KOPT-K1 (cell line): ENCODE measurements at regions not wholly inside any gene's neighbourhood (a gene's known extent, or its start where the extent isn't known, plus 50 kb on each side); places are given as distances from the start of the nearest gene placed in this dataset.

Source experiments
- H3K27ac ChIP-seq: fragments of 200-600 bp; sonication (generic); 2 replicates; pipeline ENCODE4 v1.5.1; 2016; ENCODE audit warnings: antibody characterized with exemption, mild to moderate bottlenecking, low read depth, low read length; ENCODE audit not compliant: poor library complexity, severe bottlenecking
- H3K36me3 ChIP-seq: fragments of 200-600 bp; sonication (generic); 2 replicates; pipeline ENCODE4 v1.5.1; 2017; ENCODE audit warnings: antibody characterized with exemption, mild to moderate bottlenecking, low read length, moderate library complexity; ENCODE audit not compliant: insufficient read depth
- H3K9me3 ChIP-seq: fragments of 200-600 bp; sonication (generic); 2 replicates; pipeline ENCODE4 v1.5.1; 2017; ENCODE audit warnings: antibody characterized with exemption, low read length, mild to moderate bottlenecking; ENCODE audit not compliant: insufficient read depth, poor library complexity, severe bottlenecking

- Histone ChIP-seq H3K9me3 (no peaks in the 10 kb centered on the region), H3K36me3 (no peaks in the 10 kb centered on the region), H3K27ac (no peak overlapping the region)
Measured at GRCh38 chr14:88995437-88996198, 171.2 kb downstream of the TTC8 start.

DNA sequence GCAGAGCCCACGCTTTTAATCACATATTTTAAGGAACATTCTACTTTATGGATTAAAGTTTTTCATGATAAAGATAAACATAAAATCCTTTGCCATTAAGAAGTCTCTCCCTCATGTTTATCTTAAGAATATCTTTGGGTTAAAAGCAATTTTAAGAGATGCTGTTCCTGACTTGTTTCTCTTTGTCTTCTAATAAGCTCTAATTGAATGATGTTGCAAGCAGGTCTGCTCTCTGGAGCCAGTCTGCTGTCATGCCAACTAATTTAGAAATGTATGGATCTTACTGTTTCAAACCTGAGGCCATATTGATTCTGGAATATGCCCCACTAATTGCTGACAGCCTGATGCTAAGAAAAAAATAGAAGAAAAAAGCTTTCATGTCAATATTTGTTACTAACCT lies 173.6 kb downstream of the TTC8 start:
- H3K27ac ChIP-seq, result no peak overlapping the region
- no peaks in the 10 kb centered on the region for H3K36me3 ChIP-seq

DNA sequence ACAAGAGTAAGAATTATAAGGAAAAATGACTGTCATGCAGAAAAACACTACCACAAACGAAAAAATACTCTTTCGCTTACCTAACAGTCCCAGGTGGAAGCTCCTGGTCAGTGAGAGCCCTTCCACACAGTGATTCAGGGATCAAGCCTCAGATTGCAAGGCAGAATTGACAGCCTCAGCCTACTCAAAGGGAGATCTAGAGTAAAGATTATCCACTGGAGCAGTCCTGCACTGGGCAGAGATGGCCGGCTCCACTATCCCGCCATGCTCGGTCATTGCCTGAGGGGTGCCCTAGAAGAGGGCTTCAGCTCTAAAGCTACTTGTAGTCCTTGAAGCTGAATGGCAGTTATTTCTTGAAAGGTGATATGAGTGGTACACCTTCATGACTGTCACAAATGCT lies 174.7 kb downstream of the TTC8 start:
- H3K36me3 ChIP-seq, result no peaks in the 10 kb centered on the region
- H3K9me3 ChIP-seq, result no peaks in the 10 kb centered on the region
- no peak overlapping the region for H3K27ac ChIP-seq

More for the DNA sequence above, 173.6 kb downstream of the TTC8 start:
- H3K9me3 ChIP-seq, result no peaks in the 10 kb centered on the region

DNA sequence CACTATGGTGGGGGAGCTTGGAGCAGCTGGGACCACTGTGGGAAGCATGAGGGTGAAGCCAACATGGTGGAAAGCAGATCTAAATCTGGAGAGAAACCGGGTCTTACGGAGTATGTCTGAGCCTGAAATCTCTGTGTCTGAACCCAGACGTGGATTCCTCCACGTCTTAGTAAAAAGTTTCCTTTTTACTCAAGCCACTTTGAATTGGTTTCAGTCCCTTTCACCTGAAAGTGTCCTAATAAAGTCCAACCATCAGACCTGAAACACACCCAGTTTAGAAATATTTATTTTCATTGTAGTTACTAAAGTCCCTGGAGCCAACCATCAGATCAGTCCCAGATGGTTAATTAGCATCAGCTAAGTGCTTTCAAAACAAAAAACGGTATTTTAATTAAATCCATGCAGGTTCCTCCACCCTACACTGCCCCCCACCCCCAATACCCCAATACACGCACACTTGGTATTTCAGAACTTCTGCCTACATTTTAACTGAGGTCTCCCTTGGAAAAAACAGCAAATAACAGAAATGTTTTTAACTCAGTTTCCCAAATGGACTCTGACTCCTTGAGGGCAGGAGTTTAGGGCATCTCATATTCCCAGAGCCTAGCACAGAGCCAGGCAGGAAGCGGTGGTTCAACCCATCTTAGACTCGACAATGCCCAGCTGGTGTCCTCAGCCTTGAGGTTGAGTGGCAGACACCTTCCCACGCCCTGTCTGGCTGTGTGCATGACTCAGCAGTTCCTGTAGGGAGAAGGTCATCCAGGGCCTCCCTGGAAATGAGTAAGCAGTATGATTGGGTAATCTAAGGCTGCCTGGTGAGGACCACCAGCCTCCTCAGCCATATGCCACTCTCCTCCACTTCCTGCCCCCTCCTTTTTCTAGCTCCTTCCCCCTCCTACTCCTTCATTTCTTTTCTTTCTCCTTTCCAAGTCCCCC lies 175.8 kb downstream of the TTC8 start:
- Histone ChIP-seq H3K36me3 (no peaks in the 10 kb centered on the region), H3K9me3 (no peaks in the 10 kb centered on the region), H3K27ac (no peak overlapping the region)

DNA sequence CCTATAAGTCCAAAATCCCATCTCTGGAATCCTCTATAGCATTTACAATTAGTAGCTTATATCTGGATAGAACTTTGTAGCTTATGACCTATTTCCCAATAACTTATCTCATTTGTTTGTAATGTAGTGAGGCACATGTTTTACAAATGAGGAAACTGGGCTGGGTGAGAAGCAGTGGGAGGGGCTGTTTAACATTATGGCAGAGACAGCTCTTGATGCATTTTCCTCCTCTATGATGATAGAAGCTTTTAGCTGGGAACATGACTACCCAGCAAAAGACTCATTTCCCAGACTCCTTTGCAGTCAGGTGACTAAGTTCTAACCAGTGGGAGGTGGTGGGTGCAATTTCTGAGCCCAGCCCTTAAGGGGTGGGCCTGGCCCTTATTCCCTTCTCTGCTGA lies 179.7 kb downstream of the TTC8 start:
- no peaks in the 10 kb centered on the region for H3K9me3 ChIP-seq
- no peak overlapping the region for H3K27ac ChIP-seq
- H3K36me3 ChIP-seq, result no peaks in the 10 kb centered on the region

- no peaks in the 10 kb centered on the region for H3K9me3 ChIP-seq
- H3K36me3 ChIP-seq, result no peaks in the 10 kb centered on the region
- no peak overlapping the region for H3K27ac ChIP-seq
Measured at GRCh38 chr14:89007906-89008305, 183.5 kb downstream of the TTC8 start.

DNA sequence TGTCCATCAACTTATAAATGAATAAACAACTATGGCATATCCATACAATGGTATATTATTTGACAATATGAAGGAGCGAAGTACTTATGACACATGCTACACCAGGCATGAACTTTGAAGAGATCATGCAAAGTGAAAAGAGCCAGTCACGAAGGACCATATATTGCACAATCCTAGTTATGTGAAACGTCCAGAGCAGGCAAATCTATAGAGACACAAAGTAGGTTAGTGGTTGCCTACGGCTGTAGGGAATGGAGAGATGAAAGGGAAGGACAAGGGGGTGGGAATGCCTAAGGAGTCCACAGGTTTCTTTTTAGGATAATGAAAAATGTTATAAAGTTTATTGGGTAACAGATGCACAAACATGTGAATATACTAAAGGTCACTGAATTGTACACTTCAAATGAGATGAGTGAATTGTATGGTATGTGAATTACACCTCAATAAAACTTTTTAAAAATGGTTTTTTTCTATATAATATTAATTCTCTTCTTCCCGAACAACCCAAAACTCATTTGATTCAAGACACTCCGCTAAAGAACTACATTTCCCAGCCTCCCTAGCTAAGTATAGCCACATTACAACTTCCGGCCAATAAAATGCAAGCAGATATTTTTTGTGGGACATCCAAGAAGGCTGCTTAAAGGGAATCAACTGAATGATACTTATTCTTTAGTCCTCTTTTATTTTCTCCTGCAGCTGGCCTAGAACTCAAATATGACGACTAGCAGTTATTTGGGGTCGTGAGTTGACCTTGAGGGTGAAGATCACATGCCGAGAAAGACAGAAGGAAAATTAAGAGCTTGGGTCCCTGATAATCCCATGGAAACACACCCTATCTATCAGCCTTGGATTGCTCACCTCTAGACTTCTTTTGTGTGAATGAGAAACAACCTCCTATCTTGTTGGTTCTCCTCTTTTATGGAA lies 187.2 kb downstream of the TTC8 start:
- H3K9me3 ChIP-seq, result no peaks in the 10 kb centered on the region
- H3K36me3 ChIP-seq, result no peaks in the 10 kb centered on the region
- H3K27ac ChIP-seq, result no peak overlapping the region

DNA sequence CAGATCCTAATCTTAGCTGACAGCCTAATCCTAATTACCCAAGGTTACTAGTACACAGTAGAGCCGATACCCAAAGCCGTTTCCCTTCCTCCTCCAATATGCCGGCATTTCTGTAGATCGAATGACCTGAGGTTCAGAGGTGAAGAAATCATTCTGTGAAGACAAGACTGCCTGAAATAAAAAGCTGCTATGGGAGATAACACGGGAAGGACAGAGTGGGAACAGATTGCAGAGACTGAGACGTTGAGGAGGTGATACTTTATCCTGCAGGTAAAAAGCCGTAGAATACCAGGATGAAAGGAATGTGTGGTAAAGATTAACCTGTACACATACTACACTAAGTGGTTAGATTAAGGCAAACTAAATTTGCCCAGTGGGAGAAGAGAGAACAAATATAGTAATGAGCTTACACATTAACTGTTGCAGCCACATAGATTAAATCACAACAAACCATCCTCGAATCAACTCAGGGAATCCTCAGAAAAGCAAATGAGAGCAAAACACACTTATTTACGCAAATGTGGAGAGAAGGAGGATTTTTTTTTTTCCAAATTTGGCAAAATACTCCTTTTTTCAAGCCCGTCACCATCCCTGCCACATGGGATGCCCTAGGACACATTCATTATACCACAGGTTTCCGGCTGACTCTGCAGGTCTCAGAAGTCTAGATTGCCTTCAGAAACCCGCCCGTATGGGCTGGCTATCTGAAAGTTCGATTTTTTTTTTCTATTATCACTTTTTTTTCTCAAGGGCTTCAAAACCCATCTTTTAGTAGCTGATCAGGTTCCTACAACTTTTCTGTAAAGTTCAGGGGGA lies 188.0 kb downstream of the TTC8 start:
- Histone ChIP-seq H3K36me3 (no peaks in the 10 kb centered on the region), H3K27ac (no peak overlapping the region), H3K9me3 (no peaks in the 10 kb centered on the region)

DNA sequence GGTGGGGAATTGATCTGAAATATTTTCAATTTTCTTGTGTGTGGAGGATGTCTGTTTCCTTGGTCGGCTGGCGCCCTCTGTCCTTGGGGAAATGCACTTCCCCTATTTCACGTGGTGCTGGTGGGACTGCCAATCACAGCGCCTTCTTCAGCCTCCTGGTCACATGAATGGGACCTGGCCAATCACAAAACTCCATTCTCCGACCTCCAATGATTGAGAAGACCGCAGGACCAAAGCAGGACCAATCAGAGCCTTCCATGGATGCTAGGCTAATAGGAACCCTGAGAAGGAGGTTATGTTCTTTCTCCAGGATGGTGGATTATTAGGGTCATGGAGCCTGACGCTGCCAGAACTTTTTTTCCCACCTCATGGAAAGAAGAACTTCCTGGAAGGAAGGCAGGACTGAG lies 188.7 kb downstream of the TTC8 start:
- Histone ChIP-seq H3K9me3 (no peaks in the 10 kb centered on the region), H3K27ac (no peak overlapping the region), H3K36me3 (no peaks in the 10 kb centered on the region)

DNA sequence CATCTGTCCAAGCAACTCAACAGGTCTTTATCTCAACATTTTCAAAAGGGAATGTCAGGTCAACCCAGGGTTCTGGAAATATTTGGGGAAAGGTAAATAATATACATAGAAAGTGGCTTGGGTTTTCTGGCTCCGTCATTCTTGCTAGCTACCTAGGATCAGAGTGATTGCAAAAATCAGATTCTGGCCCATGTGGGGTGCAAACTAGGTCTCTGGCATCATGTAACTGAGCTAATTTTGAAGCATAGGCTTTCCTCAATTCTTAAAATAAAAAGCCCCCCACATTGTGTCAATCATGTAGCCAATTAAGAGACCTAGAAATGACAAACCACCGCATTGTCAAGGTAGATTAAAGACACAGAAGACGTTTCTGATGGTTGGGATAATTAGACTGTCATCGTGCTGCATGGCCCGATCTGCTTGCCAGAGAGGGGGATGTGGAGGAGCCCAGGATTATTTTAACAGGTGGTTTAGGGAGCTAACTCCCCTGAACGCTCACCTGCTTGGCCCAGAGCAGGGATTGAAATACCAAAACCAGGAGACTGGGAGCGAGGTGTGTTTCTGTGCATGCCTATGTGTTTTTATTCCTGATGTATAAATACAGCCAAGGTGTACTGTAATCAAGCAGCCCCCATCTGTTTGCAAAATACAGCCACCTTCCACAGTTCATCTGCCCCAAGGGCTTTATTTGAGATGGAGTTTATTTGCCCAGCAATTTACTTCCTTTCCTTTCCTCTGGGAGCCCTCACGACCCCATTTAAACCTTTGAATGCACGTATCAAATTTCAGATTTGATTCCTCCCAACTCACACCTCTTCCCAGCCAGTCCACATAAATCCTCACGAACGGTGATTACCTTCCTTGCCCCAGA lies 189.5 kb downstream of the TTC8 start:
- Histone ChIP-seq H3K27ac (no peak overlapping the region), H3K9me3 (no peaks in the 10 kb centered on the region)

DNA sequence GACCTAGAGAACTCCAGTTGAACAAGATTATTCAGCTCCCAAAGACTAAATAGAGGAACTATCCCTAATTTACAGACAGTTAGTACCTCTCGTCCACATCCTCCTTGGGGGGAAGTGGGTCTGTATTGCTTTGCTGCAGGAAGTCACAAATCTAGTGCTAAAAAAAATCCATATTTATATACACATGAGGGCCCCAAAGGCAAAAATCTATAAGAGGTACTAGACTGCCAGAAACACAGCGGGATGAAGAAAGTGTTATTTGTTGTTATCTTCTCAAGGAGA lies 190.1 kb downstream of the TTC8 start:
- H3K9me3 ChIP-seq, result no peaks in the 10 kb centered on the region
- no peak overlapping the region for H3K27ac ChIP-seq
- no peaks in the 10 kb centered on the region for H3K36me3 ChIP-seq

More for the DNA sequence above, 189.5 kb downstream of the TTC8 start:
- H3K36me3 ChIP-seq, result no peaks in the 10 kb centered on the region

DNA sequence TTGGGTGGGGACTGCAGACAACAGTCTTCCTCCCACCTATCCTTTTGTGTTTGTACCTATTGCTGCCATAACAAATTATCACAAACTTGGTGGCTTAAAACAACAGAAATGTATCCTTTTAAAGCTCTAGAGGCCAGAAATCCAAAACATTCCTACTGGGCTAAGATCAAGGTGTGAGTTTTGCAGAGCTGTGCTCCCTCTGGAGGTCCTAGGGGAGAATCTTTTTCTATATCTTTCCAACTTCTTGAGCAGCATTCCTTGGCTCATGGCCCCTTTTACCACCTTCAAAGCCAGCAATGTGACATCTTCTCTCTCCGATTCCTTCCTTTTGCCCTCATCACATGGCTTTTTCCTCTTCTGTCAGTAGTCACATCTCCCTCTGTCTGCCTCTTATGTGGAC lies 190.6 kb downstream of the TTC8 start:
- Histone ChIP-seq H3K27ac (no peak overlapping the region), H3K9me3 (no peaks in the 10 kb centered on the region), H3K36me3 (no peaks in the 10 kb centered on the region)

GRCh38 chr14:89017417-89017816 lies 193.0 kb downstream of the TTC8 start:
- Histone ChIP-seq H3K36me3 (no peaks in the 10 kb centered on the region), H3K27ac (no peak overlapping the region), H3K9me3 (no peaks in the 10 kb centered on the region)
